Stimulated activated CD4-positive, alpha-beta T cell treated with anti-CD3 and anti-CD28 coated beads, Interleukin-15, amount 100 ng/mL, for 48 hours (primary cell): ENCODE measurements at regions not wholly inside any gene's neighbourhood (a gene's known extent, or its start where the extent isn't known, plus 50 kb on each side); places are given as distances from the start of the nearest gene placed in this dataset.
"Not testable (repeated sequence)": the region's sequence is repeated elsewhere in the genome, so short reads cannot be mapped to it uniquely, and the experiment has no call there.

Experiments
- DNase-seq, 2 donors: peaks; one replicate each; pipeline ENCODE4 v3.0.0-alpha.2; 2020; ENCODE audit warnings: low read depth in 2 of 2

GRCh38 chr12:124706363-124706762, 139.0 kb upstream of the NCOR2 start:
- no peak for DNase-seq

GRCh38 chr12:124705545-124706138, 138.2 kb upstream of the NCOR2 start:
- DNase-seq = no peak

GRCh38 chr12:124704619-124705018, 137.2 kb upstream of the NCOR2 start:
- DNase-seq = no peak

- no peak for DNase-seq
Measured at GRCh38 chr12:124703856-124704255, 136.4 kb upstream of the NCOR2 start.

GRCh38 chr12:124702736-124703135, 135.3 kb upstream of the NCOR2 start:
- DNase-seq = no peak

GRCh38 chr12:124700810-124701592, 133.6 kb upstream of the NCOR2 start:
- DNase-seq = no peak

GRCh38 chr12:124699909-124700308, 132.5 kb upstream of the NCOR2 start:
- no peak for DNase-seq

- no peak for DNase-seq
Measured at GRCh38 chr12:124698998-124699305, 131.5 kb upstream of the NCOR2 start.

GRCh38 chr12:124698211-124698997, 131.0 kb upstream of the NCOR2 start:
- no peak for DNase-seq

GRCh38 chr12:124697722-124698121, 130.3 kb upstream of the NCOR2 start:
- DNase-seq = not testable (repeated sequence)

GRCh38 chr12:124696693-124697476, 129.5 kb upstream of the NCOR2 start:
- DNase-seq = no peak

GRCh38 chr12:124695861-124696260, 128.4 kb upstream of the NCOR2 start:
- DNase-seq = no peak

- DNase-seq = no peak
Measured at GRCh38 chr12:124694846-124695497, 127.6 kb upstream of the NCOR2 start.

GRCh38 chr12:124694250-124694649, 126.8 kb upstream of the NCOR2 start:
- peak in 1 of 2 donors; percentile 8 for DNase-seq

GRCh38 chr12:124693111-124693723, 125.8 kb upstream of the NCOR2 start:
- DNase-seq = no peak

- no peak for DNase-seq
Measured at GRCh38 chr12:124692443-124692842, 125.0 kb upstream of the NCOR2 start.

- DNase-seq = no peak
Measured at GRCh38 chr12:124691429-124691828, 124.0 kb upstream of the NCOR2 start.

- DNase-seq = no peak
Measured at GRCh38 chr12:124689631-124690030, 122.2 kb upstream of the NCOR2 start.

GRCh38 chr12:124688356-124688992, 121.1 kb upstream of the NCOR2 start:
- no peak for DNase-seq

- no peak for DNase-seq
Measured at GRCh38 chr12:124687917-124688316, 120.5 kb upstream of the NCOR2 start.
